ENCODE measurements at regions not wholly inside any gene's neighbourhood (a gene's known extent, or its start where the extent isn't known, plus 50 kb on each side); places are given as distances from the start of the nearest gene placed in this dataset.

DNA sequence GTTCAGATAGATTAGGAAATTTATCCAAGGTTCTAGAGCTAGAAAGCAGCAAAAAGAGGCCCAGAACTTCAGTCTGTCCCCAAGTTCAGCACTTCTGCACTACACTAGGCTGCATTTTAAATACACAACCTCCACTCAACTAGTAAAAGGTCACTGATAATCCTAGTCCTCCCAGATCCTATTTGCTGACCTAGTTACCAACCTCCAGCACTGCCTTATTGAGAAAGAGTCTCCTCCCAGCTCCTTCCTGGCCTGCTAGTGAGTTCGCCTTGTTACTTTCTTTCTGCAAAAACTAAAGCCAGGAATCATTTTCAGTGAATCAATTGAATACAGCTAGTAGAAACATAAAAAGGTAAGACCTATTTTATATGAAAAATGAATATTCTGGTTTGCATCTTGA lies 84.1 kb upstream of the ZNF800 start:
- TF ChIP-seq, protein P1, sequence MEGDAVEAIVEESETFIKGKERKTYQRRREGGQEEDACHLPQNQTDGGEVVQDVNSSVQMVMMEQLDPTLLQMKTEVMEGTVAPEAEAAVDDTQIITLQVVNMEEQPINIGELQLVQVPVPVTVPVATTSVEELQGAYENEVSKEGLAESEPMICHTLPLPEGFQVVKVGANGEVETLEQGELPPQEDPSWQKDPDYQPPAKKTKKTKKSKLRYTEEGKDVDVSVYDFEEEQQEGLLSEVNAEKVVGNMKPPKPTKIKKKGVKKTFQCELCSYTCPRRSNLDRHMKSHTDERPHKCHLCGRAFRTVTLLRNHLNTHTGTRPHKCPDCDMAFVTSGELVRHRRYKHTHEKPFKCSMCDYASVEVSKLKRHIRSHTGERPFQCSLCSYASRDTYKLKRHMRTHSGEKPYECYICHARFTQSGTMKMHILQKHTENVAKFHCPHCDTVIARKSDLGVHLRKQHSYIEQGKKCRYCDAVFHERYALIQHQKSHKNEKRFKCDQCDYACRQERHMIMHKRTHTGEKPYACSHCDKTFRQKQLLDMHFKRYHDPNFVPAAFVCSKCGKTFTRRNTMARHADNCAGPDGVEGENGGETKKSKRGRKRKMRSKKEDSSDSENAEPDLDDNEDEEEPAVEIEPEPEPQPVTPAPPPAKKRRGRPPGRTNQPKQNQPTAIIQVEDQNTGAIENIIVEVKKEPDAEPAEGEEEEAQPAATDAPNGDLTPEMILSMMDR (IDR thresholded peaks at IDR 0.05), result no peak
- TF ChIP-seq EZH2 (IDR thresholded peaks at IDR 0.05; ENCODE audit: borderline replicate concordance, insufficient read depth, low read depth, low read length, poor library complexity, severe bottlenecking), result no peak

Data from B cell (primary cell).